Peyer's patch (tissue), 4 donors: ENCODE measurements at regions not wholly inside any gene's neighbourhood (a gene's known extent, or its start where the extent isn't known, plus 50 kb on each side); places are given as distances from the start of the nearest gene placed in this dataset.

Experiments used
- DNase-seq, 3 donors: peaks; one replicate each; pipeline ENCODE4 v3.0.0-alpha.2; 2017 to 2019
- H3K27ac ChIP-seq, 4 donors: fragments of 200-600 bp; sonication (generic); one replicate each; pipeline ENCODE4 v1.5.1; 2016 to 2019
- H3K27me3 ChIP-seq, 2 donors: fragments of 200-600 bp; sonication (generic); one replicate each; pipeline ENCODE4 v1.5.1; 2019
- H3K36me3 ChIP-seq, 3 donors: fragments of 200-600 bp; sonication (generic); one replicate each; pipeline ENCODE4 v1.5.1; 2016 to 2019
- H3K4me1 ChIP-seq, 4 donors: fragments of 200-600 bp; sonication (generic); one replicate each; pipeline ENCODE4 v1.5.1; 2016 to 2019
- H3K4me3 ChIP-seq, 4 donors: fragments of 200-600 bp; sonication (generic); 1 replicate in 3 of 4; 2 replicates in 1 of 4; pipeline ENCODE4 v1.5.1; 2016 to 2019; ENCODE audit warnings: mild to moderate bottlenecking in 1 of 4
- H3K9me3 ChIP-seq, 4 donors: fragments of 200-600 bp; sonication (generic); one replicate each; pipeline ENCODE4 v1.5.1; 2016 to 2019; ENCODE audit warnings: mild to moderate bottlenecking in 1 of 4
- CTCF ChIP-seq, 6 experiments: fragments of 450-650 bp in 4 of 6; fragments of 200-600 bp in 2 of 6; sonication (generic) in 1 of 6; IDR thresholded peaks; one replicate each; pipeline ENCODE4 v1.5.1; 2017 to 2019; ENCODE audit warnings: antibody characterized with exemption in 6 of 6, mild to moderate bottlenecking in 3 of 6, moderate library complexity in 1 of 6
- POLR2A ChIP-seq, 2 donors: fragments of 450-650 bp; IDR thresholded peaks; one replicate each; pipeline ENCODE4 v1.5.1; 2017; ENCODE audit warnings: antibody characterized with exemption in 2 of 2, mild to moderate bottlenecking in 2 of 2, moderate library complexity in 2 of 2

- Histone ChIP-seq H3K4me1 (no peaks in the 10 kb centered on the region), H3K9me3 (no peaks in the 10 kb centered on the region), H3K27me3 (no peaks in the 10 kb centered on the region), H3K27ac (no peak overlapping the region), H3K4me3 (no peak overlapping the region), H3K36me3 (no peaks in the 10 kb centered on the region)
- no peak for DNase-seq
- TF ChIP-seq CTCF (IDR thresholded peaks at IDR 0.05), result no peak
- no peak for TF ChIP-seq POLR2A (IDR thresholded peaks at IDR 0.05)
Measured at GRCh38 chr6:147728903-147729302, 220.4 kb downstream of the SAMD5 start.

DNA sequence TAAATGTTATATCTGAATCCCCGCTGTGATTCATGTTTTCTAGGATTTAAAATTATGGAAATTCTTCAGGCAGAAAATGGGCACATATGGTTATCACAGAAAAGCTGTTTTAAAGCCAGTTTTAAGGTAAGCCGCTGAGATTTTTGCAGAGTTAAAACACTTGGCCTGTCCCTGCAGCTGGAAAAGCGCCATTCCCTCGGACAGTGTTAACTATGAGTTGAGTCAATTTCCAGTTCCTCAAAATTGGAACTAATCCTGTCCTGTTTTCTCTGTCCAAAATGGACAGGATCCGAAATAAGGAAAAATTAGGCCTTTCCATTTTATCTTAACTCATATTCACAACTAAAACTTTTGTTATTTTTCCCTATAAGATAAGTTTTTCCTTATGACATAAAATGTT lies 225.2 kb downstream of the SAMD5 start:
- no peak overlapping the region for H3K27ac ChIP-seq
- no peaks in the 10 kb centered on the region for H3K27me3 ChIP-seq
- no peaks in the 10 kb centered on the region for H3K9me3 ChIP-seq
- TF ChIP-seq POLR2A (IDR thresholded peaks at IDR 0.05) (no peak), CTCF (IDR thresholded peaks at IDR 0.05) (no peak)
- no peak for DNase-seq
- H3K4me1 ChIP-seq, result no peaks in the 10 kb centered on the region
- H3K4me3 ChIP-seq, result no peak overlapping the region
- H3K36me3 ChIP-seq, result no peaks in the 10 kb centered on the region

DNA sequence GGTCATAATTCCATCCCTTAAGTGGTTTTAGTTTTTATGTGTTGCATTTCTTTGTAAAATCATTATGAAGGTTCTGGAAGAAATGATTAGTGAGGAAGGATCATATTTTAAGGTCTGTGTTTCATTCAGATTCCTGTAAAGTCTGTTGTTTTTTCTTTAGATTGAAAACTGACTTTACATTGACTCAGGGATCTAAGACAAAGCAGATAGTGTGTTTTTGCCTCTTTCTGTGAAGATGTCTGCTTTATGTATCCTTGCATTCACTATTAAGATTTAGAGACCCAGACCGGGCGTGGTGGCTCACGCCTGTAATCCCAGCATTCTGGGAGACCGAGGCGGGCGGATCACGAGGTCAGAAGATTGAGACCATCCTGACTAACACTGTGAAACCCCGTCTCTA lies 225.7 kb downstream of the SAMD5 start:
- DNase-seq, result no peak

DNA sequence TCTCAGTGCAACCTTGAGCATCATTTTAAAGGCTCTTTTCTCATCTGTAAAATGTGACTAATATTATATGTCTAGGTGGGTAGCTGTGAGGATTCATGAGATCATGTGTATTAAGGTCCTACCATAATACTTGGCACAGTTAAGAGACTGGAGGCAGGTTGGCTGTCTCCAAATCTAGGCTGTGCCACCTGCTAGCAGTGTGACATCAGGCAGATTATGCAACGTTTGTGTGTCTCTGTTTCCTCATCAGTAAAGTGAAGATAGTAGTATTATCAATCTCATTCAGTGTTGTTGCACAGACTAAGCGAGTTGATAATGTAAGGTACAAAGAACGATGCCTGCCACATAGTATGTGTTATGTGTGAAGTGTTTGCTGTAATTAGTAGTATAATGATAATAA lies 227.4 kb downstream of the SAMD5 start:
- Histone ChIP-seq H3K9me3 (no peaks in the 10 kb centered on the region), H3K36me3 (no peaks in the 10 kb centered on the region), H3K27me3 (no peaks in the 10 kb centered on the region), H3K4me3 (no peak overlapping the region), H3K4me1 (no peaks in the 10 kb centered on the region), H3K27ac (no peak overlapping the region)
- no peak for DNase-seq
- TF ChIP-seq CTCF (IDR thresholded peaks at IDR 0.05) (no peak), POLR2A (IDR thresholded peaks at IDR 0.05) (no peak)

More for the DNA sequence above, 225.7 kb downstream of the SAMD5 start:
- no peak for TF ChIP-seq CTCF (IDR thresholded peaks at IDR 0.05)
- TF ChIP-seq POLR2A (IDR thresholded peaks at IDR 0.05), result no peak
- H3K27ac ChIP-seq, result no peak overlapping the region
- H3K4me1 ChIP-seq, result no peaks in the 10 kb centered on the region
- H3K27me3 ChIP-seq, result no peaks in the 10 kb centered on the region
- no peaks in the 10 kb centered on the region for H3K9me3 ChIP-seq
- no peaks in the 10 kb centered on the region for H3K36me3 ChIP-seq
- H3K4me3 ChIP-seq, result no peak overlapping the region

GRCh38 chr6:147737115-147737514 lies 228.6 kb downstream of the SAMD5 start:
- H3K27ac ChIP-seq, result no peak overlapping the region
- no peak for DNase-seq
- no peaks in the 10 kb centered on the region for H3K27me3 ChIP-seq
- no peaks in the 10 kb centered on the region for H3K9me3 ChIP-seq
- H3K36me3 ChIP-seq, result no peaks in the 10 kb centered on the region
- H3K4me1 ChIP-seq, result no peaks in the 10 kb centered on the region
- TF ChIP-seq POLR2A (IDR thresholded peaks at IDR 0.05) (no peak), CTCF (IDR thresholded peaks at IDR 0.05) (no peak)
- H3K4me3 ChIP-seq, result no peak overlapping the region

GRCh38 chr6:147738099-147738498 lies 229.6 kb downstream of the SAMD5 start:
- Histone ChIP-seq H3K27ac (no peak overlapping the region), H3K4me1 (no peaks in the 10 kb centered on the region), H3K36me3 (no peaks in the 10 kb centered on the region), H3K27me3 (no peaks in the 10 kb centered on the region), H3K4me3 (no peak overlapping the region), H3K9me3 (no peaks in the 10 kb centered on the region)
- TF ChIP-seq POLR2A (IDR thresholded peaks at IDR 0.05) (no peak), CTCF (IDR thresholded peaks at IDR 0.05) (no peak)
- DNase-seq, result no peak
